Stomach (tissue), 8 donors: ENCODE measurements at regions not wholly inside any gene's neighbourhood (a gene's known extent, or its start where the extent isn't known, plus 50 kb on each side); places are given as distances from the start of the nearest gene placed in this dataset.
"Not testable (repeated sequence)": the region's sequence is repeated elsewhere in the genome, so short reads cannot be mapped to it uniquely, and the experiment has no call there.

Source experiments
- DNase-seq, 2 donors: peaks; one replicate each; pipeline versions ENCODE4 v3.0.0 to v3.0.0-alpha.2; 2013 to 2019
- H3K27ac ChIP-seq, 5 donors: fragments of 200-600 bp in 4 of 5; sonication (generic) in 4 of 5; one replicate each; pipeline ENCODE4 v1.5.1; 2013 to 2019; ENCODE audit warnings: mild to moderate bottlenecking in 1 of 5, moderate library complexity in 1 of 5
- H3K27me3 ChIP-seq, 3 donors: fragments of 200-600 bp; sonication (generic); one replicate each; pipeline ENCODE4 v1.5.1; 2017 to 2019; ENCODE audit warnings: mixed run types in 1 of 3
- H3K36me3 ChIP-seq, 4 donors: fragments of 200-600 bp; sonication (generic); 1 replicate in 3 of 4; 2 replicates in 1 of 4; pipeline ENCODE4 v1.5.1; 2016 to 2019
- H3K4me1 ChIP-seq, 4 donors: fragments of 200-600 bp; sonication (generic); one replicate each; pipeline ENCODE4 v1.5.1; 2016 to 2019
- H3K4me3 ChIP-seq, 4 donors: fragments of 200-600 bp; sonication (generic) in 3 of 4; one replicate each; pipeline ENCODE4 v1.5.1; 2016 to 2019; ENCODE audit warnings: mild to moderate bottlenecking in 1 of 4
- H3K9me3 ChIP-seq, 4 donors: fragments of 200-600 bp; sonication (generic); one replicate each; pipeline ENCODE4 v1.5.1; 2016 to 2019
- EP300 ChIP-seq: sonication (generic); formaldehyde crosslinking; IDR thresholded peaks from one replicate; pipeline ENCODE4 v1.6.1; 2017; ENCODE audit warnings: antibody characterized with exemption
- POLR2A ChIP-seq, 4 donors: fragments of 450-650 bp; IDR thresholded peaks; one replicate each; pipeline ENCODE4 v1.6.1; 2016; ENCODE audit warnings: antibody characterized with exemption in 4 of 4, control low read depth in 2 of 4, mild to moderate bottlenecking in 1 of 4, moderate library complexity in 1 of 4
- POLR2AphosphoS5 ChIP-seq, 3 donors: sonication (generic); formaldehyde crosslinking; IDR thresholded peaks; one replicate each; pipeline ENCODE4 v1.6.1; 2016; ENCODE audit warnings: antibody characterized with exemption in 3 of 3
- WGBS, 5 donors: extraction: QIAGEN DNeasy Blood & Tissue Kit in 3 of 5; methylation state at CpG; one replicate each; pipeline versions ENCODE4 v1.1.5 to v1.1.7; 2013 to 2018; 5-methylcytosine and 5-hydroxymethylcytosine counted together
- intact Hi-C: fragments of 100-400 bp; cut with DNase I; formaldehyde crosslinking; loops from one replicate; pipeline ENCODE4 v1.15.1; 2023; ENCODE audit warnings: low total_unique reads
- TF ChIP-seq, protein P1 (sequence below), 7 experiments: fragments of 450-650 bp in 4 of 7; fragments of 200-600 bp in 3 of 7; sonication (generic) in 3 of 7; IDR thresholded peaks; one replicate each; pipeline ENCODE4 v1.5.1; 2016 to 2019; ENCODE audit warnings: antibody characterized with exemption in 7 of 7, control low read depth in 2 of 7, mild to moderate bottlenecking in 1 of 7
- donor health status: healthy with polysubstance abuse.
- donor health status: Bipolar disorder and iron deficiency.
- donor health status: healthy.

DNA sequence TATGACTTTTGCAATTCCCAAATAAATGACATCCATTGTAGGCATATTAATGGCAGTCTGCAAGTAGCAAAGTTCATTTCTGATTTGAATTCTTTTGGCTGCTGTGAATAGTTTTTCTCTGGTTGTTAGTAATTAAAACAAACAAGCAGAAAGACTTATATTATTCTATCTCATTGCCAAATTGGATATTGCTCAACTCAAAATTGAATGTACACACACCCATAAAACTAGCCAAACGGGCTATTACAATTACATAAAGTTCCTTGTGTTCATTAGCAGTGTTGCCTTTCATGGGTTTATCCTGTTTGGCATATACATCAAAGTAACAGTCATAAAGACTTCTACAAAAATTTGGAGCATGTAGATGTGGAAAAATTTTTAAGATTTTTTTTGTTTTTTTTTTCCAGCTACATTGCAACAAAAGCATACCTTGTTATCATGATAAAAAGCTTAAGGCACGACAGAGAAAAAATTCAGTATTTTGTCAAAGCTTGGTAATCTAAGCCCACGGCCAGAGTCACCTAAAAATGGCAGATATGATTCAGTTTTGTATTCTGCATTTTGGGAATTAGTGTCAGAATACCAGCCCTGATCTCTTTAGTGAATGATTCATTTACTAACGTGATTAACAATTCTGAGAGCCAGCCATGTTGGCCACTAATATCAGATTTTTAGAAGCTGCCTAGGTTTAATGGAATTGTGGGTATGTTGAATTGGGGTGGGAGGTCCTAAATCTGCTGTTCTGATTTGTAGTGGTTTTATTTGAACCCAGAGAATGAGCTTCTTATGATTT, 108.4 kb downstream of the KLF5 start:
- H3K27ac ChIP-seq, result peak overlapping the region in 2 of 5 donors; percentile 43 to 59
- H3K4me3 ChIP-seq, result no peak overlapping the region
- H3K4me1 ChIP-seq, result peaks cover 0 to 27% (median 16%) of the 10 kb centered on the region in 4 donors
- WGBS, 5 donors, result 27 to 48% (median 37%) methylated on average over 4 of the region's 4 CpGs
- peak in 2 of 3 donors; percentile 41 to 49 for TF ChIP-seq POLR2AphosphoS5 (IDR thresholded peaks at IDR 0.05)
- TF ChIP-seq, protein P1, sequence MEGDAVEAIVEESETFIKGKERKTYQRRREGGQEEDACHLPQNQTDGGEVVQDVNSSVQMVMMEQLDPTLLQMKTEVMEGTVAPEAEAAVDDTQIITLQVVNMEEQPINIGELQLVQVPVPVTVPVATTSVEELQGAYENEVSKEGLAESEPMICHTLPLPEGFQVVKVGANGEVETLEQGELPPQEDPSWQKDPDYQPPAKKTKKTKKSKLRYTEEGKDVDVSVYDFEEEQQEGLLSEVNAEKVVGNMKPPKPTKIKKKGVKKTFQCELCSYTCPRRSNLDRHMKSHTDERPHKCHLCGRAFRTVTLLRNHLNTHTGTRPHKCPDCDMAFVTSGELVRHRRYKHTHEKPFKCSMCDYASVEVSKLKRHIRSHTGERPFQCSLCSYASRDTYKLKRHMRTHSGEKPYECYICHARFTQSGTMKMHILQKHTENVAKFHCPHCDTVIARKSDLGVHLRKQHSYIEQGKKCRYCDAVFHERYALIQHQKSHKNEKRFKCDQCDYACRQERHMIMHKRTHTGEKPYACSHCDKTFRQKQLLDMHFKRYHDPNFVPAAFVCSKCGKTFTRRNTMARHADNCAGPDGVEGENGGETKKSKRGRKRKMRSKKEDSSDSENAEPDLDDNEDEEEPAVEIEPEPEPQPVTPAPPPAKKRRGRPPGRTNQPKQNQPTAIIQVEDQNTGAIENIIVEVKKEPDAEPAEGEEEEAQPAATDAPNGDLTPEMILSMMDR (IDR thresholded peaks at IDR 0.05), result no peak
- no peak for TF ChIP-seq EP300
- H3K36me3 ChIP-seq, result no peaks in the 10 kb centered on the region
- no peaks in the 10 kb centered on the region for H3K9me3 ChIP-seq
- DNase-seq, result peak in 1 of 2 donors; percentile 46
- H3K27me3 ChIP-seq, result no peaks in the 10 kb centered on the region
- intact Hi-C loops, result no loop called here

DNA sequence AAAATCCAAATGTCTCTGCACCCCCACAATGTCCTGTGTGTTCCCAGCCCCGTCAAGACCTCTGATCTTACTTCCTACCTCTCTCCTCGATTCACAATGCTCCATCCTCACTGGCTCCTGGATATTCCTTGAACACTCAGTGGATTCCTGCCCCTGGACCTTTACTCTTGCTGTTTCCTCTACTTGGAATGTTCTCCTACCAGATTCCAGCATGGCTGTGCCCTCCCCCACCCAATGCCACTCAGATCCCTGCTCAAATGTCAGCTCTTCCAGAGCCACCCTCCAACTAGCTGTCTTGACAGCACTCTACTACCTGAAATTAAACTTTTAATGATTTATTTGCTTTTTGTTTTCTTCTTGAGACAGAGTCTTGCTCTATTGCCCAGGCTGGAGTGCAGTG, 107.4 kb downstream of the KLF5 start:
- Histone ChIP-seq H3K27me3 (no peaks in the 10 kb centered on the region), H3K36me3 (no peaks in the 10 kb centered on the region), H3K4me1 (peaks cover 0 to 27% (median 16%) of the 10 kb centered on the region in 4 donors), H3K9me3 (no peaks in the 10 kb centered on the region), H3K4me3 (no peak overlapping the region), H3K27ac (peak overlapping the region in 2 of 5 donors; percentile 43 to 59)
- no peak for DNase-seq
- WGBS, 5 donors, result 85 to 98% (median 88%) methylated on average over 2 of the region's 2 CpGs
- intact Hi-C loops, result no loop called here
- TF ChIP-seq POLR2A (IDR thresholded peaks at IDR 0.05) (no peak), EP300 (no peak), POLR2AphosphoS5 (IDR thresholded peaks at IDR 0.05) (no peak)
- TF ChIP-seq, protein P1 (IDR thresholded peaks at IDR 0.05), result no peak

GRCh38 chr13:73162912-73163911, 104.4 kb downstream of the KLF5 start:
- Histone ChIP-seq H3K4me3 (no peak overlapping the region), H3K27ac (peak overlapping the region in 3 of 5 donors; percentile 26 to 64 (median 50))
- DNase-seq, result no peak

GRCh38 chr13:73160371-73161031, 101.7 kb downstream of the KLF5 start:
- H3K4me1 ChIP-seq, H3K36me3 ChIP-seq, intact Hi-C loops, H3K4me3 ChIP-seq, H3K27ac ChIP-seq, DNase-seq, H3K9me3 ChIP-seq, H3K27me3 ChIP-seq: not testable (repeated sequence)
- WGBS, 5 donors, result 77 to 89% (median 81%) methylated on average over 5 of the region's 5 CpGs

More at GRCh38 chr13:73162912-73163911, 104.4 kb downstream of the KLF5 start:
- Histone ChIP-seq H3K27me3 (no peaks in the 10 kb centered on the region), H3K36me3 (no peaks in the 10 kb centered on the region), H3K9me3 (no peaks in the 10 kb centered on the region), H3K4me1 (peaks cover 0 to 13% (median 2%) of the 10 kb centered on the region in 4 donors)
- intact Hi-C loops, result no loop called here
- TF ChIP-seq POLR2A (IDR thresholded peaks at IDR 0.05) (no peak), POLR2AphosphoS5 (IDR thresholded peaks at IDR 0.05) (no peak), EP300 (no peak)
- TF ChIP-seq, protein P1 (IDR thresholded peaks at IDR 0.05), result no peak
- 61 to 67% (median 65%) methylated on average over 2 of the region's 2 CpGs for WGBS, 5 donors
